A673 (cell line): ENCODE measurements at regions not wholly inside any gene's neighbourhood (a gene's known extent, or its start where the extent isn't known, plus 50 kb on each side); places are given as distances from the start of the nearest gene placed in this dataset.

Experiments
- BruUV-seq: library from RNA; stranded (reverse); fragments of 400-500 nt; replicated peaks from 2 replicates; lab custom pipeline; 2021; lab: Mats Ljungman, UMichigan
- CTCF ChIA-PET: fragments of 300-600 bp; sonication (Branson Sonifier 250); formaldehyde crosslinking; loops from one replicate; lab custom pipeline; 2022; ENCODE audit warnings: antibody characterized with exemption; lab: Charles Lee
- POLR2A ChIA-PET: fragments of 300-600 bp; sonication (Branson Sonifier 250); formaldehyde crosslinking; loops from one replicate; lab custom pipeline; 2022; ENCODE audit warnings: antibody characterized with exemption; ENCODE audit not compliant: low non-redundant PET; lab: Charles Lee
- DNase-seq: peaks from one replicate; pipeline ENCODE4 v3.0.0-alpha.2; 2015; ENCODE audit warnings: low spot score
- H3K27ac ChIP-seq: fragments of 200-600 bp; sonication (generic); 2 replicates; pipeline ENCODE4 v1.5.1; 2016; ENCODE audit warnings: mixed run types, low read depth, mild to moderate bottlenecking, mixed read lengths, antibody characterized with exemption, low read length; ENCODE audit not compliant: poor library complexity, severe bottlenecking
- H3K27me3 ChIP-seq: fragments of 200-600 bp; sonication (generic); replicated peaks from 2 replicates; pipeline ENCODE4 v1.6.1; 2017; ENCODE audit warnings: mixed run types, low read depth, mild to moderate bottlenecking, mixed read lengths, antibody characterized with exemption, low read length; ENCODE audit not compliant: insufficient read depth, poor library complexity
- H3K36me3 ChIP-seq: fragments of 200-600 bp; sonication (generic); 2 replicates; pipeline ENCODE4 v1.6.1; 2016; ENCODE audit warnings: mixed run types, mild to moderate bottlenecking, mixed read lengths, antibody characterized with exemption, low read length; ENCODE audit not compliant: insufficient read depth, poor library complexity, severe bottlenecking
- H3K4me1 ChIP-seq: fragments of 200-600 bp; sonication (generic); 2 replicates; pipeline ENCODE4 v1.6.1; 2017; ENCODE audit warnings: mixed run types, mild to moderate bottlenecking, mixed read lengths, antibody characterized with exemption, low read length; ENCODE audit not compliant: insufficient read depth, poor library complexity, severe bottlenecking
- H3K4me3 ChIP-seq: fragments of 200-600 bp; sonication (generic); 2 replicates; pipeline ENCODE4 v1.5.1; 2016; ENCODE audit warnings: low read depth, mixed run types, mild to moderate bottlenecking, mixed read lengths, low read length; ENCODE audit not compliant: poor library complexity, severe bottlenecking
- H3K9me3 ChIP-seq: fragments of 200-600 bp; sonication (generic); 2 replicates; pipeline ENCODE4 v1.6.1; 2016; ENCODE audit warnings: mixed run types, low read depth, mild to moderate bottlenecking, mixed read lengths, antibody characterized with exemption, low read length; ENCODE audit not compliant: poor library complexity, severe bottlenecking
- EZH2 ChIP-seq: fragments of 200-600 bp; sonication (generic); IDR thresholded peaks from 2 replicates; pipeline ENCODE4 v1.6.1; 2017; ENCODE audit warnings: borderline replicate concordance, low read depth, mild to moderate bottlenecking, mixed read lengths, antibody characterized with exemption, low read length; ENCODE audit not compliant: poor library complexity, severe bottlenecking
- intact Hi-C: fragments of 100-400 bp; cut with micrococcal nuclease; formaldehyde crosslinking; loops from one replicate; pipeline ENCODE4 v1.10.0; 2022; ENCODE audit not compliant: unreplicated experiment
- TF ChIP-seq, protein P1 (sequence below): fragments of 300-800, 200-600 bp; sonication (generic); conservative IDR thresholded peaks from 2 replicates; pipeline ENCODE4 v1.5.1; 2017; ENCODE audit warnings: low read depth, mild to moderate bottlenecking, antibody characterized with exemption, low read length, moderate library complexity, mixed read lengths

DNA sequence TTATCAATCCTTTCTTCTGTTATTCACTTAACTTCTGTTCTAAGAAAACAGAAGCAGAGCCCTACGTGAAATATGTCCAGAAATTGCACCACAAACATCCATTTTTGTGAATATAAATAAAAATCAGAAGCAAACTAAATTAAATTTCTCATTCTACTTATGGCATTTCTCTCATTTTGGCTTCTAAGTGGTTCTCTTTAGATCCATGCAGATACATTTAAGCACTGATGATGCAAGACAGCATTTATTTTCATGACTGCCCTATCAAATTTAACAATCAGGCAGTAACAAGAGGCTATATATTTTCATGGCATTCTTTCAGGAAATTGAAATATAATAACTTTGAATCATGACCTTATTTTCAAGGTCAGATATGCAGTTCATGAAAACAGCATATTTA, 1049.6 kb downstream of the GRM8 start:
- POLR2A ChIA-PET, result no interaction called here
- CTCF ChIA-PET, result no interaction called here
- no peak for DNase-seq
- no TSS peak for BruUV-seq
- intact Hi-C loops, result no loop called here
- Histone ChIP-seq H3K36me3 (no peaks in the 10 kb centered on the region), H3K4me1 (no peaks in the 10 kb centered on the region), H3K4me3 (no peak overlapping the region), H3K9me3 (no peaks in the 10 kb centered on the region), H3K27ac (peak overlapping the region; percentile 0), H3K27me3 (no peaks in the 10 kb centered on the region)
- TF ChIP-seq, protein P1, sequence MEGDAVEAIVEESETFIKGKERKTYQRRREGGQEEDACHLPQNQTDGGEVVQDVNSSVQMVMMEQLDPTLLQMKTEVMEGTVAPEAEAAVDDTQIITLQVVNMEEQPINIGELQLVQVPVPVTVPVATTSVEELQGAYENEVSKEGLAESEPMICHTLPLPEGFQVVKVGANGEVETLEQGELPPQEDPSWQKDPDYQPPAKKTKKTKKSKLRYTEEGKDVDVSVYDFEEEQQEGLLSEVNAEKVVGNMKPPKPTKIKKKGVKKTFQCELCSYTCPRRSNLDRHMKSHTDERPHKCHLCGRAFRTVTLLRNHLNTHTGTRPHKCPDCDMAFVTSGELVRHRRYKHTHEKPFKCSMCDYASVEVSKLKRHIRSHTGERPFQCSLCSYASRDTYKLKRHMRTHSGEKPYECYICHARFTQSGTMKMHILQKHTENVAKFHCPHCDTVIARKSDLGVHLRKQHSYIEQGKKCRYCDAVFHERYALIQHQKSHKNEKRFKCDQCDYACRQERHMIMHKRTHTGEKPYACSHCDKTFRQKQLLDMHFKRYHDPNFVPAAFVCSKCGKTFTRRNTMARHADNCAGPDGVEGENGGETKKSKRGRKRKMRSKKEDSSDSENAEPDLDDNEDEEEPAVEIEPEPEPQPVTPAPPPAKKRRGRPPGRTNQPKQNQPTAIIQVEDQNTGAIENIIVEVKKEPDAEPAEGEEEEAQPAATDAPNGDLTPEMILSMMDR, result no peak
- TF ChIP-seq EZH2, result no peak

DNA sequence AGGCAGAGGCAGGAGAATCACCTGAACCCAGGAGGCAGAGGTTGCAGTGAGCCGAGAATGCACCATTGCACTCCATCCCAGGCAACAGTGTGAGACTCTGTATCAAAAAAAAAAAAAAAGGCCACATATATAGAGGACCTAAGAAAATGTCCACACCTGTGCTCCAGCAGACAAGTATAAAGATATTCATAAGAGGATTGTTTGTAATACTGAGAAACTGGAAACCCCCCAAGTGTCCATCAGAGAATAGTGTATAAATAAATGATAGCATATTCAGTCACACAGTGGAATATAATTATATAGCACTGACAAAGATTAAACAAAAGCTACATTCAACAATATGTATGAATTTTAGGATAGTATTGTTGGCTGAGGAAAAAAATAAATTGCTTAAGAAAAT, 1050.6 kb downstream of the GRM8 start:
- no peaks in the 10 kb centered on the region for H3K36me3 ChIP-seq
- no peak overlapping the region for H3K4me3 ChIP-seq
- no peaks in the 10 kb centered on the region for H3K27me3 ChIP-seq
- no TSS peak for BruUV-seq
- TF ChIP-seq, protein P1, result no peak
- TF ChIP-seq EZH2, result no peak
- CTCF ChIA-PET, result no interaction called here
- DNase-seq, result no peak
- intact Hi-C loops, result no loop called here
- no peaks in the 10 kb centered on the region for H3K4me1 ChIP-seq
- H3K27ac ChIP-seq, result no peak overlapping the region
- no peaks in the 10 kb centered on the region for H3K9me3 ChIP-seq
- POLR2A ChIA-PET, result no interaction called here

DNA sequence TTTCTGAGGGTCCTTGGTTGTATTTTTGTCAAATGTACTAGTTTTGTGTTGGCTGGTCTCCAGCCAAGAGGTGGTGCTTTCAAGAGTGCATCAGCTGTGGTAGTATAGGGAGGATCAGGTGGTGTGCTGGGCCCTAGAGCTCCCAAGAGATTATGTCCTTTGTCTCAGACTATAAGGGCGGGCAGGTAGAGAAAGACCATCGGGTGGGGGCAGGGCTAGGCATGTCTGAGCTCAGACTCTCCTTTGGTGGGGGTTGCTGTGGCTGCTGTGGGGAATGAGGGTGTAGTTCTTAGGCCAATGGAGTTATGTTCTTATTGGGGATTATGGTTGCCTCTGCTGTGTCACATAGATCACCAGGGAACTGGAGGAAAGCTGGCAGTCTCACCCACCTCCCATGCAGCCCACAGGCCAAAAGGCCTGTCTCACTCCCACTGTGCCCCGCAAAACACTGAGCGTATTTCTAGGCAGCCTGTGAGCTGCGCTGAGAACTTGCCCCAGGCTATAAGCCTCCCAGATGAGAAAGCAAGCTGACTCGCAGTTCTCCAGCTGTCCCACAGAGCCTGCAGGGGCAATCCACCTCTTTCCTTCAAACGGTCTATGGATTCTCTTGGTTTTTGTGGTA, 1066.7 kb downstream of the GRM8 start:
- no TSS peak for BruUV-seq
- no peaks in the 10 kb centered on the region for H3K4me1 ChIP-seq
- H3K27me3 ChIP-seq, result no peaks in the 10 kb centered on the region
- H3K9me3 ChIP-seq, result peaks cover 5% of the 10 kb centered on the region
- DNase-seq, result peak; percentile 10
- no peak for TF ChIP-seq EZH2
- TF ChIP-seq, protein P1, result no peak
- intact Hi-C loops, result no loop called here
- ChIA-PET CTCF (no interaction called here), POLR2A (no interaction called here)
- no peak overlapping the region for H3K27ac ChIP-seq
- H3K4me3 ChIP-seq, result no peak overlapping the region
- H3K36me3 ChIP-seq, result no peaks in the 10 kb centered on the region
